Epithelial cell of esophagus (primary cell): ENCODE measurements at regions not wholly inside any gene's neighbourhood (a gene's known extent, or its start where the extent isn't known, plus 50 kb on each side); places are given as distances from the start of the nearest gene placed in this dataset.

Source experiments
- DNase-seq: peaks from one replicate; pipeline ENCODE4 v3.0.0; 2010; ENCODE audit warnings: low read depth
- H3K4me3 ChIP-seq: 2 replicates; pipeline ENCODE4 v1.5.1; 2011; ENCODE audit warnings: mild to moderate bottlenecking, low read length, control low read depth
- CTCF ChIP-seq: IDR thresholded peaks from 2 replicates; pipeline ENCODE4 v1.5.1; 2011; ENCODE audit warnings: low read depth, mild to moderate bottlenecking, low read length, control low read depth, inconsistent platforms; ENCODE audit not compliant: insufficient read depth; ENCODE audit errors: missing control alignments

GRCh38 chr12:84016956-84017355 is 895.6 kb downstream of the SLC6A15 start:
- H3K4me3 ChIP-seq = no peak overlapping the region
- no peak for DNase-seq
- TF ChIP-seq CTCF = no peak

- no peak for TF ChIP-seq CTCF
- H3K4me3 ChIP-seq = no peak overlapping the region
Observed at GRCh38 chr12:83997423-83997822, 915.2 kb downstream of the SLC6A15 start.

GRCh38 chr12:83996671-83997070 is 915.9 kb downstream of the SLC6A15 start:
- peak; percentile 15 for DNase-seq
- TF ChIP-seq CTCF = no peak
- no peak overlapping the region for H3K4me3 ChIP-seq

More at GRCh38 chr12:83997423-83997822, 915.2 kb downstream of the SLC6A15 start:
- DNase-seq = no peak

DNA sequence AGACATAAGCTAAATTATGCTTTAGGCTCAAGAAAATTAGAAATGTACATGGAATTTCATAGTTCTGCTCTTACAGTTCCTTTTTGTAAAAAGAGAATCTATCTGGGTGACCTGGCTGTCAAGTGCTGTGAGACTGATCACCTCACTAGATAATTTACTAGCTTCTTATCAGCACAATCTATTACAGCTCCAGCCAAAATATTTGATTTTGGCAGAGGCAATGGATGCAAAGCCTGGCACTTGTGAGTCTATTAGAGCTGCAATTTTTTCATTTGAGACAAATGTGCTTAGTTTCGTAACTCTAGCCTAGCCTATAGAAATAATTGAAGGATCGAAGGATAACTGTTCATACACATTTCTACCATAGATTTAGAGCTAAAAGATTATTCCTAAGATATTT is 927.5 kb downstream of the SLC6A15 start:
- no peak overlapping the region for H3K4me3 ChIP-seq
- no peak for TF ChIP-seq CTCF
- no peak for DNase-seq

- no peak for TF ChIP-seq CTCF
- H3K4me3 ChIP-seq = no peak overlapping the region
- DNase-seq = no peak
Observed at GRCh38 chr12:83980398-83980797, 932.2 kb downstream of the SLC6A15 start.

- TF ChIP-seq CTCF = no peak
- H3K4me3 ChIP-seq = no peak overlapping the region
- no peak for DNase-seq
Observed at GRCh38 chr12:83979785-83980184, 932.8 kb downstream of the SLC6A15 start.

DNA sequence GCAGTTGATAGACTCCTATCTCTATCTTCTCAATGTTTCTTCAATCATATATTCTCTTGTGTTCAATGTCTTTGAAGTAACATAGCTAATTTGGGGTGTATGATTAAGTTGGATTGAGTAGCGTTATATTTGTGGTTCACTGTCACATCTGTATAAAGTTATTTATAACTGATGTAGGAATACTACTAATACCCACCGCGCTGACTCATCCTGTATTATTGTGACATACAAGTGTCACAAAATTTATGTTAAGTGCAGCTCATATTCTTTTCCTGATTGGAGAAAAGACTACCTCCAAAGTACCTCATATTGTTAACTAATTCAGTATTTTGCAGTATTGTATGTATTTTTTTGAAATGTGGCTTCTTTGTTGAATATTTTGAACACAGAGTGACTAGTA is 940.8 kb downstream of the SLC6A15 start:
- H3K4me3 ChIP-seq = no peak overlapping the region
- peak; percentile 11 for DNase-seq
- TF ChIP-seq CTCF = no peak
